GM21367 (cell line): ENCODE measurements at regions not wholly inside any gene's neighbourhood (a gene's known extent, or its start where the extent isn't known, plus 50 kb on each side); places are given as distances from the start of the nearest gene placed in this dataset.
"Not testable (repeated sequence)": the region's sequence is repeated elsewhere in the genome, so short reads cannot be mapped to it uniquely, and the experiment has no call there.

Experiments used
- ATAC-seq: cut with Tn5 transposase; IDR thresholded peaks from one replicate; pipeline ENCODE4 v1.9.1; 2021; ENCODE audit not compliant: unreplicated experiment

DNA sequence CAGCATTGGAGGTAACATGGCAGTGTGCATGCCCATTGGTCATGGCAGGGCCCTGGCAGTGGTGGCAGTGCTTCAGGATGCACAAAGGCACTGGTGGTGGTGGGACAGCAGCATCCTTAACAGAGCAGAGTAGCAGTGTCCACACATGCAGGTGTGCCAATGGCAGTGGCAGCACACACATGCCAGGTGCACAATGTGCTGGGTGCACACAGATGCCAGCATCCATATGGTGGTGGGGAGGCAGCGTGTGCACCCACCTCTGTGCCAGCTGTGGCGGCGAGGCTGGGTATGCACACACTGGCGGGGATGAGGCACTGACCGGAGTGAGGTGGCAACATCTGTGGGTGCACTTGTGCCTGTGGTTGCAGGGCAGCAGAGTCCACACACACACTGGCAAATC is 150.6 kb downstream of the SI start:
- no peak for ATAC-seq

DNA sequence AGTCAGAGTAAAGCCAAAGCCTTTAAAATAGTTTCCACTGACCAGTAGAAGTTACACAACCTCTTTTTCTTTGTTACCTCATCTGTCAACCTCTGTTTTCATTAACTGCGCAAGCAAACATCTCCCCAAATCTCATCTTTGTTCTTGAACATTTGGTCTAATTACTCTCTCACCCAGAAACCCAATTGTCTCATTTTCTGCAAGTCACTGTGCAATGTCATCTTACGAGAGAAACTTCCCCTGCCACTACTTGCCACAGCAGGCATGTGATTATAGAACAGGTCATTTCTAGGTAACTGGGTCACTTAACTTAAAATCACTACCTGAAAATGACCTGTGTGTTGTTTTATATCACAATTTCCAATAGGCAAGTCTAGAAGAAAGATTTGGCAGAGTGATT is 159.4 kb downstream of the SI start:
- ATAC-seq = no peak

DNA sequence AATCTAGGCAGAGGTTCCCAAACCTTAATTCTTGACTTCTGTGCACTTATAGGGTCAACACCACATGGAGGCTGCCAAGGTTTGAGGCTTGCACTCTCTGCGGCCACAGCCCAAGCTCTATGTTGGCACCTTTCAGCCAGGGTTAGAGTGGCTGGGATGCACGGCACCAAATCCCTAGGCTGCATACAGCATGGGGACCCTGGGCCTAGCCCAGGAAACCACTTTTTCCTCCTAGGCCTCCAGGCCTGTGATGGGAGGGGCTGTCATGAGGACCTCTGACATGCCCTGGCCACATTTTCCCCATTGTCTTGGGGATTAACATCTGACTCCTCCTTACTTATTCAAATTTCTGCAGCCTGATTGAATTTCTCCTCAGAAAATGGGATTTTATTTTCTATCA is 165.4 kb downstream of the SI start:
- ATAC-seq = no peak

DNA sequence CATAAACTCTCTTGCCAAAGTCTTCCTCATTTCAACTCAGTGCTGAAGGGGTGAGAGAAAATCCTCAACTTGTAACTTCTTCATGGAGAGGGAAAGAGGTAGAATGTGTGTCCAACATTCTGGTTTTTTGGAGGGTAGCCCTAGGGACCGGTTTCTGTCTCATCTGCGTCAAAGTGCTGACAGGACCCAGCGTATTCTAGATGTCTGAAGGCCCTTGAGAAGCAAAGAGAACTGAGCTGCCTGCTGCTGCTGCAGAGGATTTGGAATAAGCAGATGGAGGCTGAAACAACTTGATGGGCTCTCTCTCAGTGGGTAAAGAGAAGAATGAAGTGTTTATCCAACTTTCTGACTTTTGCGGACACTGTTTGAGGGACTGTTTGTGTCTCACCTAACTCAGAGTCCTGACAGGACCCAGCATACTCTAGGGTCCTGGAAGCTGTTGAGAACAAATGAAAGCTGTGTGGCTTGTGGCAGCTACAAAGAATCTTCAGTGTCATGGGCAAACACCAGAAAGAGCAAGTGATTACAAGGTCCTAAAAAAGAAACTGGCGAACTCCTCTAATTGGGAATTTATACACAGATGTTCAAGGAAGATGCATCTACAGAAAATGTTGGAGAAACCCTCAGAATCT is 174.4 kb downstream of the SI start:
- no peak for ATAC-seq

DNA sequence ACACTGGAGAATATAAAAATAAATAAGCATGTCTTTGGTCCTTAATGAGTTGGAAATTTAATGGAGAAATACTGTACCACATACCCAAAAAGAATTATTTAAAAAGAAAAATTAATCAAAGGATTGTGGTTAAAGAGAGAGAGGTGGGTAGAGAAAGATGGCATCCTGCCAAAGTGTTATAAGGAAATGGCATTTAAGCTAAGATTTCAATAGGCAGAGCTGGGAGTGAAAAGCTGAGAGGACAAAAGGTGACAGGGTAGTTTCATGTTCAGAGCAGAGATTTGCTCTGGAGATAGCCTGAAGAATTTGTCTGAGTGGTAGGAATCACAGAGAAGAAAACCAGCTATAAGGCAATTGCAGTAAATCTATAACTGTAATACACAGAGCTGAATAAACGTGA is 181.0 kb downstream of the SI start:
- ATAC-seq = no peak

DNA sequence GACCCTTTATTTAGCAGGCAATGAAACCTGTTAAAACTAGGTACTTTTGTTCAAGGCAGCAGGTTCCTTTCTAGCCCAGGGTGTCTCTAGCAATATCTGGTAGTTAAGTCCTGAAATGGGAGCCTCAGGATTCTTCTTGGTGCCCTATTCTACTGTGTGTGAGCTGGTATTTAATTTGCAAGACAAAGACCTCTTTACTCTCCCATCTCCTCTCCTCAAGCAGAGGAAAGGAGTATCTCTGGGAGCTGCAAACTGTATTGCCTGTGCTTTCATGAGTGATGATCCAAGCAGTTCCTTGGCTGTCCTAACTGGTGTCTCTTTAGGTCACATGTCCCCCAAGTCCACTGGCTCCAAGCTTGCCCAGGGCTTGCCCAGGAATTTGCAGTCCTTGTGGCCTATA is 188.2 kb downstream of the SI start:
- no peak for ATAC-seq

DNA sequence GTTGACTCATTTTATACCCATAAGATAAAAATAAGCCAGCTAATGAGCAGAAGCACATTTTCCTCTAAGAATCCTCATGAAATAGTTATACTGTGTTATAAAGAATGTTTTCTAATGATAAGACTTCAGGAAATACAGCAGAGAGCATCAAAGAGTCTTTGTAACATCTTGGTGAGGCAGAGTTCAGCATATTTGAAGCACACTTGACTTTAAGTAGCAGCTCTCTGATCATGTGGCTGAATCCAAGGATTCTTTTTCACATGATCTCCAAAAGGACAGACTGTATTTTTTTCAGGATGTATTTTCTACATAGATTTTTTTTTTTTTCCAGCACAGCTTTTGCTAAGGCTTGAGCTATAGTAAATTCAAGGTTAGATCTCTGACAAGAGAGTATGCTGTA is 195.1 kb downstream of the SI start:
- ATAC-seq = no peak

DNA sequence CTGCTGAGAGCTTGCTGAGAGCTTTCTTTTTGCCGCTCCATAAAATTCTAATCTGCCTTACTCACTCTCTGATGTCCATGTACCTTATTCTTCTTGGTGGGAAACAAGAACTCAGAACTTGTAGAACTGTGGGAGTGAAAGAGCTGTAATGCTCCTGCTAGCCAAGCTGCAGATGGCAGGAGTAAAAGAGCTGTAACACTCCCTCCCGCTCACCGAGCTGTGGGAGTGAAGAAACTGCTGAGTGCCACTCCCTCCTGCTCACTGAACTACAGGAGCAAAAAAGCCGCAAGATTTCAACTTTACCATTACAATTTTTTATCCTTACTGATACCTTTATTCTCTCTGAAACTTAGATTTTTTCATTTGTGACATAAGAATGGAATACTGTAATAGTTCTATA is 199.1 kb downstream of the SI start:
- ATAC-seq = no peak

DNA sequence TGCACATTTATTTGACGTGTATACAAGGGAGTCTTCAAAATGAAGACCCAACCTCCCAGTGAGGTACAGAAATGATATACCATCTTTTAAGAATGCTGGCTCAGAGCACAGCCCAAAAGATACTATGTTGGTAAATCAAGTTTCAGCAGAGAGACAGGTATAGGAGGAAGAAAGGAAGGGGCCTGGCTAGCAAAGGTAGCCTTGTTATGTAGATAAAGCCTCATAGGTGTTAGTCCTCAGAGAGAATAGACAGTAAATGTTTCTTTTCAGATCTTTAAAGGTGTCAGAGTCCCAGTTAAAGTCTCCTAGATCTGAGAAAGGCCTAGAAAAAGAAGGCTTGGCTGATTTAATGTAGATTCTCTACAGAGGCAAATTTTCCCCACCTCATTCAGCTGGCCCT is 213.8 kb downstream of the SI start:
- ATAC-seq = no peak

DNA sequence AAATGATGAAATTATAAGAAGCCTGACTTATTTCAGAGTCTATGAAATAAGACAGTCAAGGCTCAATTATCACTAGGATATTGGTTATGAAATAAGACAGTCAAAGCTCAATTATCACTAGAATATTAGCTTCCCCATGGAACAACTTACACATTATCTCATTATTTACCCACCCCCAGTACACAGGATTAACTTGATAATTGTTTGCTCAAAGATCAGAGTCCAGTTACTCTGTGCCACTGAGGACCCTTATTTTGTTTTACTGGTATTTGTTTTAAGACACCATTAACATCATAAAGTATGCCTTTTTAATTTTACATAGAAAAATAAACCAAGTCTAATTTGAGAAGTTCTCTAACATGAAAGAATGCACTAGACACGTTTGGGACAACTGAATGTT is 225.4 kb downstream of the SI start:
- no peak for ATAC-seq

DNA sequence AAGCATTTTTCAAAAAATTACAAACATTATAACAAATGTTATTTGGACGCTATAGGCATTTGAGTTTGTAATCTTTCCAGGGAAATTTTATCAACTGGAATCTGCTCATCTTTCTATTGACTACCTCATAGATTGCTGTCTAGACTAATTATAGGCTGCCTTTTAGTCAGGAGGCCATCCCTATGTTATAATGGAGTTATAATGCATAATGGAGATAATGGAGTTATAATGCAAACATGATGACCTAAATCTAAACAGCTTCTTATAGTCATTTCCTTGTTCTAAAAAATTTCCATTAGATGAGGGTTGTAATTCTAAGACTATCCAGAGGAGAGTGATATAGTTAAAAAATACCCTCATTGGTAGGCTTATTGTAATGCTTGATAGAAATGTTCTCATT is 226.4 kb downstream of the SI start:
- no peak for ATAC-seq

DNA sequence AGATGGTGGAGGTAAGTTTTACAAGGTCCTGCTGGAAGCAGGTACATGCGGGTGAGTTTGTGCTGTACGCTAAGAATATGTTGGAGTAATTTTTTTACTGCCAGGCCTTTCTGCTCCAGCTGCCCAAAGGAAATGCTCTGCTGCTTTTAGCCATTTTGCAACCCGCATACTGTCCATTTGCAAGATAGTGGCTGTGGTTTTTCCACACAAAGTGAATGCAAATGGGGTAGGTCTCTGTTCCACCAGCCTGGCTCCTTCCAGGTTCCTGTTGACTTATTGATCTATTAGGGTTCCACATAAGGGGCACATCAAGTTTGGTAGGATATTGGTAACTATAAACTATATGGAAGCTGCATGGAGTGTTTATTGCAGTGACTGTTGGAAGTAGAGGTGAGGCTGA is 227.1 kb downstream of the SI start:
- ATAC-seq = no peak

DNA sequence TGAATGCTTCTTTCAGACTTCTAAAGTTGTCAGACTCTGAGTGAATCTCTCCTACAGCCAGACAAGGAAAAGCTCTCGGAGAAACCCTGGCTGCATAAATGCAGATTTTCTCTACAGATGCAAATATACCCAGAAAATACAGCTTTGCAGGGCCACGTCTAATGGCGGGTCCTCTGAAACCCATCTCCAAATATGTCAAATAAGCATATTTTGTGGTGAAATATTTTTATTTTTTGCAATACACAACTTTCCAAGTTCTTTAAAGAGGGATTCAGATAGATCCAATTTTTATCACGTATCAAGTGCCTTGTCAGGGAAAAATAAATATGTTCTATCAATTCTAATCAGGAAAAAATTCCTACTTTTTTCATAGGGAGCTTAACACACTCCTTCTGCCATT is 229.4 kb downstream of the SI start:
- no peak for ATAC-seq

DNA sequence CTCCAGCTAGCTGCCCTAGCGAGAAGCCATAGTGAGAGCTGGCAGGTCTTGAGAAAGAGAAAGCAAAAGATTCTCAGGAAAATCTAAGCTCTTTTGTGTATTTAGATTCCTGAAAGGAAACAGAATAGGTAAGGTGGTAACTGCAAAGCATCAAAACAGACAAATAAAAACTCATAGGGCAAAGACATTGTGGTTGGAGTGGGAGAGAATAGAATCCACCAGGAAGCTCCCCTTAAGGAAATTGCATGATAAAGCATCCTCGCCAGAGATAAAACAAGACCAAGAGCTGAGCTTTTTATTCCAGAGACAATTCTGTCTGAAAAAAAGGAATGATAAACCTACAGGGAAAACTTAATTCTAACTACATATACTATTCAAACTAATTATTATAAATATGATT is 232.6 kb downstream of the SI start:
- no peak for ATAC-seq

DNA sequence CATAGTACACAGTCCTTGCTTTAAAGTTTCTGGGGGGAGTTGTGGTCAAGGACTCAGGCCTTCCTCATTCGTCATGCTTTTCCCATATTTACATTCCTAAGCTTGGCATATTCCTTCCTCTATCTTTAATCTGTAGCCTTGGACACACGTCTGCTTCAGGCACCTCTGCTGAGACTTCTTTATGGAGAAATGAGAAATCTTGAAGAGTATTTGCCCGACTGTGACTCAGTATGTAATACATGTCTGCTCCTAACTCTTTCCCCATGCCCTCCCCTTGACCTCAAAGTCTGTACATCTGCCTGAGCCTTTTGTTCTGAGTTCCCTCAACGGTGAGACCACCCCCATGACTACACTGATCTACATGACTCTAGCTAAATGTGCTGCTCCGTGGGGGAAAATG is 246.1 kb downstream of the SI start:
- no peak for ATAC-seq

DNA sequence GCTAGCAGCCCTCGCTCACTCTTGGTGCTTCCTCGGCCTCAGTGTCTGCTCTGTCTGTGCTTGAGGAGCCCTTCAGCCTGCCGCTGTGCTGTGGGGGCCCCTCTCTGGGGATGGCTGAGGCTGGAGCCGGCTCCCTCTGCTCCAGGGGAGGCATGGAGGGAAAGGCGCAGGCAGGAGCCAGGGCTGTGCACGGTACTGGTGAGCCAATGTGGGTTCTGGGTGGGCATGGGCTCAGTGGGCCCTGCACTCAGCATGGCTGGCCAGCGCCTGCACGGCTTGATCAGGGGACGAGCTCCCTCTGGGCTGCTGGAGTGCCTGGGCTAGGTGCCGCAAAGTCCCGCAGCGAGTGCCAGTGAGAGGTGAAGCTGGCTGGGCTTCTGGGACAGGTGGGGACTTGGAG is 260.0 kb downstream of the SI start:
- ATAC-seq = no peak

DNA sequence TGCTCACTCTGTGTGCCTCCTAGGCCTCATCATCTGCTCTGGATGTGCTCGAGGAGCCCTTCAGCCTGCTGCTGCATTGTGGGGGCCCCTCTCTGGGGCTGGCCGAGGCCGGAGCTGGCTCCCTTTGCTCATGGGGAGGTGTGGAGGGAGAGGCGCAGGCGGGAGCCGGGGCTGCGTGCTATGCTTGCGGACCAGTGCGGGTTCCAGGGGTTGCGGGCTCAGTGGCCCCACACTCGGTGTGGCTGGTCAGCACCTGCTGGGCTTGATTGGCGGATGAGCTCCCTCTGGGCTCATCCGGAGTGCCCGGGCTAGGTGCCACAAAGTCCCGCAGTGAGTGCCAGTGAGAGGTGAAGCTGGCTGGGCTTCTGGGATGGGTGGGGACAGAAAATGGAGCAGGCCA is 264.2 kb downstream of the SI start:
- no peak for ATAC-seq

DNA sequence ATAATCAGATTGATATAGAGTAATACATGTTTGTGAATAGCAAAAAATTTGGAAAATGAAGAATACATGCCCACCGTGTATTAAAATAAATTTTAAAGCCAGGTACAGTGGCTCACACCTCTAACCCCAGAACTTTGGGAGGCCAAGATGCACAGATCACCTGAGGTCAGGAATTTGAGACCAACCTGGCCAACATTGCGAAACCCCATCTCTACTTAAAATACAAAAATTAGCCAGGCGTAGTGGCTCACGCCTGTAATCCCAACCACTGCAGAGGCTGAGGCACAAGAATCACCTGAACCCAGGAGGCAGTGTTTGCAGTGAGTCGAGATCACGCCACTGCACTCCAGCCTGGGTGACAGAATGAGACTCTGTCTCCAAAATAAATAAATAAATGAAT is 266.3 kb downstream of the SI start:
- no peak for ATAC-seq

DNA sequence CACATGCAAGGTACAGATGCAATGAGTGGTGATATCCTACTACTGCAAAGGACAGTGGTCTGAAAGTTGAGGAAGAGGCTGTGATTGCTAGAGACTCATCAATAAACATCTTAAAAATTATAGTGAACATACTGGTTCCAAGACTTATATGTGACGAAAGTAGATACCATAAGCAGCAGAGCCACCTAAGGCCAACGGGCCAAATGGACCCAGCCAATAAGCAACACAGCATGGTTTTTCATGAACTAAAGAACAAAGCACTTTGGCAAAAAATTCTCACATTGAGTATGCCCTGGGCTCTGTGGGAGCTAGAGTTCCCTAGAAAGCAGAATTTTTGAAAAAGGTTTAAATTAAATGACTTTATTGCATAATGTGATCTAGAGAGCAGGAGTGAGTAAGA is 272.1 kb downstream of the SI start:
- ATAC-seq = no peak

DNA sequence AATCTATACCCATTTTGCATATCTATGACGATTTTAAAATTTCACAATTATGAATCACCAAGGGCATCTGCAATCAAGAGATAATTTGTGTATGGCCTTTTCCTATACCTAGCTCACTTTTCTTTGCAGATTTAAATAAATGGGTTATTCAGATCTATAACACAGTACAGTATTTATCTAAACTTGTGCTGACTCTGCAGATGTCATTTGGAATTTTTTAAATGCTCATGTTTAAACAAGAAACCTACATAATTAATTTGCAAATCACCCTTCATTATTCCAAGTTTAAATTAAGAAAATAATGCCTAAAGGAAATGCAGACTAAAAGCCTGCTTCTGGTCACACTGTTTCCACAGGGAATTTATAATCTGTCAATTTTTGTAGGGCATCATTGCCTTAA is 284.2 kb downstream of the SI start:
- no peak for ATAC-seq

DNA sequence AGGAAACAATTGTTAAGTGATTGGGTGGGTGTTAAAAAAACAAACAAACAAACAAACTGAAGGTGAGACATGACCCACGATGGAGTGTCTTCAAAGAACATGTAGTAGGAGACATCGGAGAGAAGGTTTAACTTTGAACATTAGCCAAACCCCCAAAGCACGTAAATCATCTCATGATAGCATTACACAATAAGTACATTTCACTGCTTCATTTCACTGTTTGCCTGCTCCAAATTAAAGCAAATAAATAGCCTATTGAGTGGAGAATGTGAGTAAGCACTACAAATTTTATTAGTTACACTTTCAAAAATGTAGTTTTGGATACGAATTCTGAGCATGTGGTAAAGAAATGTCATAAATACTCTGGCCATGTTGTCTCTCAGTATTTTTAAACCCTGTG is 287.0 kb downstream of the SI start:
- no peak for ATAC-seq

DNA sequence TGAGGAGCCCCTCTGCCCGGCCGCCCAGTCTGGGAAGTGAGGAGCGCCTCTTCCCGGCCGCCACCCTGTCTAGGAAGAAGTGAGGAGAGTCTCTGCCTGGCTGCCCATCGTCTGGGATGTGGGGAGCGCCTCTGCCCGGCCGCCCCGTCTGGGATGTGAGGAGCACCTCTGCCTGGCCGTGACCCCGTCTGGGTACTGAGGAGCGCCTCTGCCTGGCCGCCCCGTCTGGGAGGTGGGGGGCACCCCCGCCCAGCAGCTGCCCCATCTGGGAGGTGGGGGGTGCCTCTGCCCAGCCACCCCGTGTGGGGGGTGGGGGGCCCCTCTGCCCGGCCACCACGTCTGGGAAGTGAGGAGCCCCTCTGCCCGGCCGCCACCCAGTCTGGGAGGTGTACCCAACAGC is 293.9 kb downstream of the SI start:
- not testable (repeated sequence) for ATAC-seq

DNA sequence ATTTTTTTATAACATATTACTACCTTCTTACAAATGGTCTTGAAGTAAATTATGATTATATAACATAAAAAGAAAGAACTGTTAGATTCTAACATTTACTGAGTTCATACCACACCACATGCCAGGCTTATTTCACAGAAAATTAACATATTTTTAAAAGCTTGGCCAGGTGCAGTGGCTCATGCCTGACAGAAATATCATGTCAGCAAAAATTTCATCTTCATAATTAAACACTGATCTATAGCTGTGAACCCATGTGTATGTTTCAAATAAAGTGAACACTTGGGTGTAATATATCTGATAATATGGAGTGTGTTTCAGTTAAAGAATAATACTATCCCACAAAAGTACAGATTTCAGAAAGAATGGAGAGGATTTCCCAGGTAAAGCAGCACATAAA is 296.5 kb downstream of the SI start:
- ATAC-seq = no peak

DNA sequence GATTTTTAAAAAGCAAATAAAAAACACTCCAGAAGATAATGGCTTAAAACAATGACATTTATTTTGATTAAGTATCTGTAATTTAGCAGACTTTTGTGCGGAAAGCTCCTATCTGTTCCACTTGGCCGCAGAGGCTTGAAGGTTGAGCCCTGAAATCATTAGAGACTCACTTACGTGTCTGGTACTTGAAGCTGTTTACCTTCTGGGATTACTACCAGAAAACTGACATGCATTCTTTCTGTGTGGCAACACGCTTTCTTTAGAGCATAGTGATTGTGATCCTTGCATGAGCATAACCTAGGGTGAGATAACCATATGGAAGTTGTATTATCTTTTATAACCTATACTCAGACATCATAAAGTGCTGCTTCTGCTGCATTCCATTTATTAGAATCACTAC is 298.5 kb downstream of the SI start:
- ATAC-seq = no peak
